Frontal cortex (tissue), 3 donors: ENCODE measurements at regions not wholly inside any gene's neighbourhood (a gene's known extent, or its start where the extent isn't known, plus 50 kb on each side); places are given as distances from the start of the nearest gene placed in this dataset.
A peak's percentile ranks its signal among the peaks of the same experiment; 100 is the strongest.

ENCODE experiments used
- DNase-seq, 2 donors: peaks; one replicate each; pipeline ENCODE4 v3.0.0; 2012; ENCODE audit warnings: low spot score in 2 of 2
- FAIRE-seq: peaks from 2 replicates; lab custom pipeline; 2012; peaks lifted over from hg19 to GRCh38; lab: Jason Lieb, UNC
- donor health status: control.
- donor health status: control.
- donor health status: control.

DNA sequence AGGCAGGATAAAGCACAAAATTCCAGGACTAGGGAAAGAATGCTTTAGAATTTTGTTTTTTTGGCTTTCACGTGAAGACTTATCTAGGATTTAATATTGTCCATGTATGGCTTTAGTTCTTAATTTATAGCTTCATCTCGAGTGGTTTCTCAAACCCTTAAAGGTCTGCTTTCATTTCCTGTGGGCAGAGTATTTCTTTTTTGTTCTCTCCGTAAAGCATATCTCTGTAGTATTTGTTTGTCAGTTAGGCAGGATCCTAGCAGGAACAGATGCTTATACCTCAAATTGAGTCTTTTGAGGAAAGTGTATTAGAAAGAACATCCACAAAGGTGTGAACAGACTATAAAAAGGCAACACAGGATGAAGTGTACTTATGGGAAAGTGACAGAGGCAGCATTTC is 697.1 kb upstream of the SEL1L start:
- FAIRE-seq (no peak), DNase-seq (no peak)

DNA sequence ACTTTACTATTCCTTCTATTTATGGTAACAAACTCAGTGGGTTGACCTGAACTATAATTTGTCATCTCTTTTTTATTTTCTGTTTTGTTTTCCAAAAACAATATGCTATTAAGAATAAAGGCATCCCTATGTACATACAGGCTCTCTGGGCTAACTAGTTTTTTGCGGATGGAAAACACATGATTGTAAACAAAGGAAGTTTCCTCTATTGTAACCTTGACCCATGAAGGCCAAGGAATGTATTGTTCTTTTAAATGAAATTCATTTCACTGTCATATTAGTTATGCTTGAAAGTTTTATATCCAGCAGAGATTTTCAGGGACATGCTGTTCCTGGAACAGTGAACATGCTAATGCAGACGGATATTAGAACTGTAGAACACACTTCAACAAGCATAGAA is 705.0 kb upstream of the SEL1L start:
- DNase-seq (no peak), FAIRE-seq (no peak)

DNA sequence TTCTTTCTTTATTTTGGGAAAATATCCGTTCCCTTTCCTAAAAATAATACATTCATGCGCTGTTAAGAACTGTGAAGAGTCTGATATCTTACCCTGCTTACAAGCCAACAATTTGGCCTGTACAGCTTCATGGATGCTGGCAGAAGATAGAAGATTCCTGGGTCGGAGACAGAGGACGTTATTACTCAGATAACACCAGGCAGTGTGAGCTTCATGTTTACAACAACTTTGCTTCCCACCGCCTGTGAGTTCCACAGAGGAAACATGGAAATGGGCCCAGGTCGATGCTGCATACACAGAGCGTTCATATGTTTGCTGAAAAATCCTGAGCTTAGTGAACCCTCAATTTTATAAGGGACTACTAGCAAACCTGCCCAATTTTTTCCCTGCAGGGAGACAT is 705.6 kb upstream of the SEL1L start:
- DNase-seq = no peak
- no peak for FAIRE-seq

DNA sequence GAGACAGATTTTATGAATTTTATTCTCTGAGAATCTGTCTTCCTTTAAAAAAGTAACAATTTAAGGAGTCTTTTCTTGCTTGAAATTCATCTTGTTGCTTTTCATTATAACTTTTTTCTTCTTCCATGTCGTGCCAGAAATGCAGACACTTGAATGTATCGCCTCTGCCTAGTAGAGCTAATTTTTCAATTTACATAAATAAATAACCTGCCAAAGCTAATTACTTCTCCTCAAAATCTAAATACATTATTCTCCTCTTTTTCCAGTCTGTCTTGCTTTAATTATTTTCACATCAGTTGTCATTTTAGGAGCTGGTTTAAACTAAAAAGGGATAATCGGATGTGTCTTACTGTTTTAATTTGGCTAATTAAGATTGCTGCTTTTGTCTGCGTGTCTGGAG is 711.1 kb upstream of the SEL1L start:
- FAIRE-seq = no peak

DNA sequence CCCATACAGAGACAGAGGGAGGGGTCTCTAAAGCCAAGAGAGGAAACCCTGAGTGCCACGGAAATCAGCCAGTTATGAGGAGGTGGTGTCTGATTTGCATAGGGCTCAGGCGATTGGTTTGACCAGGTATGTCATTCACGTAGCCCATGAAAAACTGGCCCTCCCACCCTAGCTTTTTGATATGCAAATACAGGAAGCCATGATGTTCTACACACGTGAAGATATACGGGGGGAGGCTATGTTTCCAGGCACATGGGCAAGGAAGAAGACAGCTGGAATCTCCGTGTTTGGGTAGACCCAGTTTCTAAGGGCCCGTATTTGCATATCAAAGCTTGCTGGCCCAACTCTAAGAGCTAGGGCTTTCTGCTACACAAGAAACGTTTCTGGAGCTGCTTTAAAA is 717.8 kb upstream of the SEL1L start:
- FAIRE-seq (no peak), DNase-seq (no peak)

More for the DNA sequence above, 711.1 kb upstream of the SEL1L start:
- no peak for DNase-seq

DNA sequence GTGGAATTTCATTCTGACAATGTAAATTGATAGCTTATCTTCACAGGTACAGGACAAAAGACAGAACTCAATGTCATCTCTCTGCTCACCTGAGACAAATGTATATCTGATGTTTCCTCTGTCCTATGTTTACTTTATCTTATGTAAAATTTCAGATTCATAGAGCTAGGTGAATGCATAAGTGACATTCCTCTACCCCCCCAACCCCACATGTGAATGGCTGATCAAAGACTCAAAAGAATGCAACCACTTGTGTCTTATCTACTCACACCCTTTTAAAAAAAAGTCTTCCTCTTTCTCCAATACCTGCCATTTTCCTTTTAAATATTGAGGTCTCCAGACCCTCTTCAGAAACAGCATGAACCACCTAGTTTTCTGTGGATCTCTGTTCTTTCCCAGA is 736.6 kb upstream of the SEL1L start:
- FAIRE-seq (no peak), DNase-seq (no peak)

DNA sequence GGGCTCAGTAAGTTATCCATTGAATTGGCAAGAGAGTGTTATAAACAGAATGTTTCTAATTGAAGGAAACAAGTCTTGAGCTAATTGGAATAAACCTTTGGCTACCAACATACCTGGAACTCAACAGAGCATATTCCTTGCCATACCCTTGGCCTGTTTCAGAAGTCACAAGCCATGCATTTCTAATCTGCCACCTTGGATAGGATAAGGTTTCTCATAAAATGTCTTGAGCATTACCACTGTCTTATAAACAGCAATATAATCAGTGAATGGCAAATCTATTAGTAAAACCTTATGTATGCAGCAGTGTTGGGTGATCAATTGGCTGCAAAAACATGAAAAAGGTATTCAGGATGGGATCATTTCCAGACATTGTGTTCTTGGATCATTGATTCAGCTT is 765.2 kb upstream of the SEL1L start:
- DNase-seq (no peak), FAIRE-seq (no peak)

DNA sequence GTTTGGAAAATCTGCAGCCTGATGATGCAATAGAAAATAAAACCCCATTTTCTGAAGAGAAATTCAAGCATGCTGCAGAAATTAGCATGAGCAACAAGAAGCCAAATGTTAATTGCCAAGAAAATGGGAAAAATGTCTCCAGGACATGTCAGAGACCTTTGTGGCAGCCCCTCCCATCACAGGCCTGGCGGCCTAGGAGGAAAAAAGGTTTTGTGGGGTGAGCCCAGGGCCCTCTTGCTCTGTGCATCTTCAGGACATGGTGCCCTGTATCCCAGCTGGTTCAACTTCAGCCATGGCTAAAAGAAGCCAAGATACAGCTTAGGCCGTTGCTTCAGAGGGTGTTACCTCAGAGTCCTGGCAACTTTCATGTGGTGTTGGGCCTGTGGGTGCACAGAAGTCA is 775.5 kb upstream of the SEL1L start:
- DNase-seq (no peak), FAIRE-seq (no peak)

DNA sequence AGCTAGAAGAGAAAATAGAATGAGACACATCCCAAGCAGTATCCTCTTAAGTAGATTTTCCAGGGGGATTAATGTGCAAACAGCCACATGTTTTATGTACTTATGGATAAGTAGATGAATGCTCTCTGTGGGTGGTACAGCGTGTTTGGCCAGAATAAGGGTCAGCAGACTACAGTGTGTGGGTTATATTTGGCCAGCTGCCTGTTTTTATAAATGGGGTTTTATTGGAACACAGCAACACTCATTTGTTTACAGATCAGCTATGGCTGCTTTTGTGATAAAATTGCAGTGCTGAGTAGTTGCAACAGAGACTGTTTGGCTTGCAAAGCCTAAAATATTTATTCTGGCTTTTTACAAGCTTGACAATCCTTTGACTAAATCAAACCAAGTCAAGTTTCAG is 780.2 kb upstream of the SEL1L start:
- no peak for DNase-seq
- FAIRE-seq = no peak

DNA sequence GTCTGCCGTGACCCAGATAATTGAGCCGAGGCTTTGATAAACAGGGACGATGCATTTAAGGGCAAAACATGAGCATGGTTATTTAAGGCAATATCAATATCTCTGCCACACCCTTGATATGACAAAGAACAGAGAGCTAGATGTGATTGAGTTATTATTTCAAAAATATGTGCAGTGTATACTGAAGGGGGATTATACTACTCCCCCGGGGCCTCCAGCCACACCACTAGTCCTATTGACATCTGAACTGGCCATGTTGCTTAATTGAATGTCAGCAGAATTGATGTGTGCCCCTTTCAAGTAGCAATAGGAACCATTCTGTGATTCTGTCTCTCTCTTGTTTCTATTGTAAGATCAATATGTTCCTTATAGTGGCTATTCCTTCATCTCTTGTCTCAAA is 794.8 kb upstream of the SEL1L start:
- DNase-seq (no peak), FAIRE-seq (no peak)

DNA sequence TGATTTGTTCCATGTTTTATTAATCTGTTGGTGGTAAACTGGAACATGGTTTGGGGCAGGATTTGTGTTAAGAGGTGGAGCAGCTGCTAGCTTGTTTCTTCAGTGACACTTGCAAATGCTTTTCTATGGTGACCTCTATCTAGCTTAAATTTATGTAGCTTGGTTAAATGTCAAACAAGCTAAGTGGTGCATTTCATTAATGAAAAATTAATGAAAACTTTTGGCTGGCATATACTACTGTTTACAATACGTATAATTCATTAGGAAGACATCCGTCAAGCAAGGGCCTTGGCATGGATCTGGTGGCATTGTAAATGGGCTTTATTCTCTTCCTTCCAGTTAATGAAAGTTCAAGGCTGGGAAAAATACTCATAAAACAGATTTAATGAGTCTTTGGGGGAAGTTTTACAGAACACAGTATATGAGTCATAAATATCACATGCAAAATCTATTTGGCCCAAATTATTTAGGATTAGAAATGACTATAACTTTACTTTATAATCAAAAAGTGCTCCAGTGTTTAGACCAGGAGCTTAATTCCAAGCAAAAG is 807.7 kb upstream of the SEL1L start:
- FAIRE-seq (no peak), DNase-seq (no peak)

DNA sequence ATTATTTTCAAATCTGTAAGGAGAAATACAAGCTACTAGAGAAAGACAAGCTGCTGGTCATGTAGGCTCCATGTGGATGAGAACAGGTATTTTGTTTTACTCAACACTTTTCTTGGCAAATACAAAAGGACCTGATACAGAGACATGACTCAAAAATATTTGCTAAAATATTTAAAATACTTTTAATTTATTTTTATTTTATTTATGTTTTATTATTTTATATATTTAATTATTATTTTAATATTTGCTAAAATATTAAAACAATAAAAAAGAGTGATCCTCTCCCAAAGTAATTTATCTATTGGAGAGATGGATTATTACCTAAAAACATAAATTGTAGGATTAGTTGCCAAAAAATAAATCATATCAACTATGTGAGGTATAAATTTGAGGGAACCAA is 808.9 kb upstream of the SEL1L start:
- DNase-seq (no peak), FAIRE-seq (peak; percentile 61)

DNA sequence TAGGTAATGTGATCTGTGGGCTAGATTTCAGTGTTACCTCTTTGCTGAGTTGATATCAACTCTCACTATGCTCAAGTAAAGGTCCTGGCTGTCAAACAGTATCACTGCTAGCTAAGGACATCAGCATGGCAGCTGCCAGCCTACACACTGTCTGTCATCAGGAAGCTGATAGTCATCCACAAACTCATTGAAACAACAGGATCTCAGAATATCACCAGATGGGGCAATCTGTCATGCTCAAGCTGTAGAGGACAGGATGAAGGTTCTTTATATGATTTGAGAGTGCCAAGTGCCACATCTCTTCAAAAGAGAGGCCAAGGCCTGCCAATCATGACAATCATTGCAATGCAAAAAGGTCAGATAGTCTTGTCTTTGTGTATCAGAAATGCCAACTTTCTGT is 811.5 kb upstream of the SEL1L start:
- DNase-seq (no peak), FAIRE-seq (no peak)

DNA sequence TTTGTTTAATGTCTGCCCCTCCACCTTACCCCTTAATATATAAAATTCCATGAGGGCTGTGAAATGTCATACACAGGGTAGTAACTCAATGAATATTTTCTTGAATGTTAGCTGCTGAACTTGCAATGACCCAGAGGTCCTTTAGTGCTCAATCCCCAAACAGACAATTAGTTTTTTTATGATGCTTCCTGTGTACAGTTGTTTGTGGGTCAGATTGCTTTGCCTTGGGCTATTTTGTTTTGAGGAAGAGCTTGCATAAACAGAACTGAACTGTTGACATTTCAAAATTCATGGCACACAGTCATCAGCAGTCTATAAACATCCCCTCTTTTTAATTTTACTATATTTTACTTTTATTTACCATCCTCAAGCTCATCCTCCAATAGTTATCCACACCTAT is 820.5 kb upstream of the SEL1L start:
- DNase-seq (no peak), FAIRE-seq (no peak)

DNA sequence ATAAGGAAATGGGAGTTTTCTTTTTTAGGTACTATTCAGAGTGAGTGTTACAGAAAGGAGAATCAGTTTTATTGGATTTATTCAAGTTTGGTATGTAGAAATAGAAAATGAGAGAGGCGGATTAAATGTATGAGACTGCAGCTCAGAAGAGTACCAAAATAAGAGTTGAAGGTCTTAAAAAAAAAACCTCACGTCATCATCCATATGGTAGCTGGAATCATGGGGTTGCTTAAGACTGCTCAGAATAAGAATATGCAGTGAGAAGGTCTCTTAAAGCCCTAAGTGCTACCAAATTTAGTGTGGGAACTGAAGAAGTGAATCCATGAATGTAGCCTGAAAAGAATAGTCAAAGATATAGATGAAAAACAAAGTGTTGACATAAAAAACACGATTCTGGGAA is 825.5 kb upstream of the SEL1L start:
- DNase-seq (no peak), FAIRE-seq (no peak)

DNA sequence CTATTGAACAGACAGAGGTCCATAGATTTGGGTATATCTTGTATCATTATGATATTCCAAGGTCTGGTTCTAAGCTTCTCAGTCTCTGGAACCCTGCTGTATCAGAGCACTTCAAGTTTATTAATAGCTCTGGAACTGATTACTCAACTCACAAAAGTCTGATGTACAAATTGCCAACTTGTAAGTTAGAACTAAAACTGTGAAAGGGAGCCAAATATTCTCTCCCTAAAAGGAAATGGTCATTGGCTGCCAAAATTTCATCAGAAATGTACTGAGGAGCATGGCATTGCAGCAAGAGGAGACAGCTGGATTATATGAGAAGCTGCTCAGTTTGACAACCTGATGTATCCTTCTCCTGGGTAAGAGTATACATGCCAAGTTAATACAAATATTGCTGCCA is 828.8 kb upstream of the SEL1L start:
- no peak for DNase-seq
- no peak for FAIRE-seq

DNA sequence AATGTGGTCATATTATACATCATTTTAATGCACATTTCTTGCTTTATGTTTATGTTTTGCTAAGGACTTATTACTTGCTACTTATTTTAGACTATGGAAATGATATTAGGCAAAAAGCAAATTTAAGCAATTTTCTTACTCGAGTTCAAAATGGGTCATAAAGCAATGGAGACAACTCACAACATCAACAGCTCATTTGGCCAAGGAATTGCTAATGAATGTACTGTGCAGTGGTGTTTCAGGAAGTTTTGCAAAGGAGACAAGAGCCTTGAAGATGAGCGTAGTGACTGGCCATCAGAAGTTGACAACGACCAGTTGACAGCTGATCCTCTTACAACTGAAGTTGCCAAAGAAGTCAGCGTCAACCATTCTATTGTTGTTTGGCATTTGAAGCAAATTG is 831.8 kb upstream of the SEL1L start:
- DNase-seq (no peak), FAIRE-seq (no peak)

DNA sequence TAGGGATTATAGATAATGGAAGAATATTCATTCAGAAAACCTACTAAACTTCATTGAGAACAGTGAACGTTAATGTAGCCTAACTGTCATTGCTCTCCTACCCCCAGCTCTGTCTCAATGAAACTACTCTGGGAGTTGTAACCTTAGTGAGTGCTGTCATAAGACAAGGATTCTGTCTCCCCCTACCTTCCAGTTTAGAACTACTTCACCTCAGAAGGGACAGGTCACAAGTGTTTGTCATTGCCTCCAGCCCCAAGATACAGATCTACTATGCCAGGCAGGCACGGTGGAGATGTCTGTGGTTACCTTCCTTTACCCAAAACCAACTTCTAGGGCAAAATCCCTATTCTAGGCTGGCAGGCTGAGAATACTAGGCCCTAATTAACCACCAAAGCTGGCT is 833.1 kb upstream of the SEL1L start:
- FAIRE-seq (no peak), DNase-seq (no peak)

DNA sequence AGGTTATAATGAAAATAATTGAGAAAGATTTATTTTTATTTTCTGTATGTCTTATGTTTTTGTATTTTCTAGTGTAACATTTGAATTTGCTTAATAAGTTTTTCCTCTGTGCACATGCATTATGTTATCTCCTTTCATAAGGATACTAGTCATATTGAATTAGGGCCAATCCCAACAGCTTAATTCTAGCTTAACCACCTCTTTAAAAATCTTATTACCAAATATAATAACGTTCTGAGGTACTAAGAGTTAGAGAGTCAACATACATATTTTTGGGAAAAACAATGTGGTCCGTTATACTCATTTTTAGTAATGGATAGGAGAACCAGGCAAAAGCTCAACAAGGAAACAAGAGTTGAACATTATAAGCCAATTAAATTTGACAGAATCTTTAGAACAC is 845.6 kb upstream of the SEL1L start:
- no peak for FAIRE-seq

DNA sequence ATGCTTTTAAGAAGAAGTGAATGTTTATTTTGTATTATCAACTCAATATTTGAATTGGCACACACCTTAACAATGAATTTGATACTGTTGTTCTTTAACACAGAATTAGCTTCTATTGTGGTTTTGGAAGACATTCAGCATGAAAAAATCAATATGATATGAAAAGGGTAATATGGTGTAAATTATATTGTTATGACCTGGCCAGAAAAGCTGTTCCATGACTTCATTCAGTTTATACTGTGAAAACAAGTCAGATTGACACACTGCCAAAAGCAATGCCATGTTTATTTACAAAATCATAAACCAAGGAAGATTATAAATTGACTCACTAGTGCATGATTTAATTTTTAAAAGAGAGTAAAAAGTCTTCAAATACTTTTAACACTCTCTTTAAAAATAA is 851.4 kb upstream of the SEL1L start:
- no peak for FAIRE-seq
- DNase-seq = no peak

More for the DNA sequence above, 845.6 kb upstream of the SEL1L start:
- DNase-seq = no peak

DNA sequence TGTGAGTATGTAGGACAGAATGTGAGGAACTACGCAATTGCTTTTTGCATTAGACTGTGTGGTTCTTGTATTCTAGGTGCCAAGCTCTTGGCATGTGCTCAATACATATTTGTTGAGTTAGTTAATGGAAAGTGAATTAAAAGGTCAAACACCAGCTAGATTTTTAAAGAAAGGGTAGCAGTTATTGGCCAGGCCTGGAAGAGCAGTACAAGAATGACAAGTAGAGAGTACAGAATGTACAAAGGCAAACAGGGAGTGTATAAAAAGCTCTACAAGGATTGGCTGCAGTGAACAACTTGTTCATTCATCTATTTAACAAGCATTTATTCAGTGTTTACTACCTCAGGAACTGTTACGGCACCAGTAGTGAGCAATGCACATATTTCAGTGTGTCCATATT is 854.0 kb upstream of the SEL1L start:
- no peak for FAIRE-seq
- DNase-seq = no peak

DNA sequence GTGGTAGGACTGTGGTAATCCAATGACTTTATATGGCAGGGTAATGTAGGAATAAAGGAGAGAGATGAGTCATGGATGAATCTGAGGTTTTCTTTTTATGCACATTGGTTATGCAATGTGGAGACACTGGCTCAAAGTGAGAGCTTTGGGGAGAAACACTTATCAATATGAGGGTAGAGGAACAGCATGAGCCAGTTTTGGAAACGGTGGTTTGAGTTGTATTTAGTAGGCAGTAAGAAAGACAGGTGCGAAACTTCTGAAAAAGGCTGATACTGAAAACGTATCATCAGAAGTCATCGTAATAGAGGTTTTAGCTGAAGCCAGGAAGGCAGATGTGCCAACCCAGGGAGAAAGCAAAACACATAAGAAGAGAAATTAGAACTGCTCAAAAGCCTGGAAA is 854.8 kb upstream of the SEL1L start:
- DNase-seq = no peak
- FAIRE-seq = no peak

DNA sequence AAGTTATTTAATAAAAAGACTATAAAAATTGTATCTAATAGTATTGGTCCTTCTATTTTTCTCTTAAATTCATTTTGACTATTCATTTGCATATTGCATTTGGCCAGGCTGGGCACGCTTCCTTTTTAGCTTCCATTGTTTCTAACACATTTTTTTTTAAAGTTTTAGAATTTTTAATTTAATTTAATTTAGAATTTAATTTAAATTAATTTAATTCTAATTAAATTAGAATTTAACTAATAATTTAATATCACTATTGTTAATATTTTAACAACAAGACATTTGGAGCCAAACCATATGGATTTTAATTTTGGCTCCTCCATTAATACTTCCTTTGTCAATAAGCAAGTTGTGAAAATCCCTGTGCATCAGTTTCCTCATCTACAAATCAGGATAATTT is 856.9 kb upstream of the SEL1L start:
- FAIRE-seq = peak; percentile 98

More for the DNA sequence above, 856.9 kb upstream of the SEL1L start:
- no peak for DNase-seq
